HG03432 (cell line): ENCODE measurements at regions not wholly inside any gene's neighbourhood (a gene's known extent, or its start where the extent isn't known, plus 50 kb on each side); places are given as distances from the start of the nearest gene placed in this dataset.

Experiments used
- ATAC-seq: cut with Tn5 transposase; IDR thresholded peaks from one replicate; pipeline ENCODE4 v1.9.1; 2021; ENCODE audit warnings: mild to moderate bottlenecking, moderate library complexity; ENCODE audit not compliant: unreplicated experiment

DNA sequence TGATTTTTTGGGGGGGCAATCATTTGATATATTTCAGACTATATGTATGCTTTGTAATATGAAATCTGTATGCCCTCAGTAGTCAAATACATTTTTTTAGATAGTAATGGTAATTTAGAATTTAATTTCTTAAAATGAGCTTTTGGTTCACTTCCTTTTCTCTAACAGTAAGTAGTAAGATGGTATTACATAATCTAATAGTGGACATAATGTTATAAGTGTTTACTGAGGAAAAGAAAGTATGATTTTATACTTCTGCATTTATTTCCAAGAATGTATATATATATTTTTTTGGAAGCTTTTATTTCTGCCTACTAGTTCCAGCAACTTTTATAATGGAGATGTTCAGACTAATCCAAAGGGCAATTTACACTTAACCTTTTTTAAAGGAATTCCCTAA, 1450.7 kb upstream of the TENM3 start:
- no peak for ATAC-seq

DNA sequence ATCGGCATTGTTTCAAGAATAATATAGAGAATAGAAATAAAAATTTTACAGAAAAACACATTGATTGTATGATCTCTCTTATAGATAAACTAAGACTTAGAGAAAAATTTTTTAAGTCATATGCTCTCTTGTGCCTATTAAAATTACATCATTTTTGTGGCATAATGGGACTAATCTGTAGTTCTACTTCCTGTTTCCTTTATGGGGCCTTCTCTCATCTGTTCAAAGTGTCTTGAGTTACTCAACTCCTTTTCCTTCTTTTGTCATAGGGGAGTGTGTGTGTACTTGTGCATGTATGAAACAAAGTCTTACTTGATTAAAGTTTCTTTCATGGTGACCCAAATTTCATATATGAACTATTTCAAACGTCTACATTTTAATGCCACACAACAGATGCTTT, 1448.9 kb upstream of the TENM3 start:
- ATAC-seq, result no peak

DNA sequence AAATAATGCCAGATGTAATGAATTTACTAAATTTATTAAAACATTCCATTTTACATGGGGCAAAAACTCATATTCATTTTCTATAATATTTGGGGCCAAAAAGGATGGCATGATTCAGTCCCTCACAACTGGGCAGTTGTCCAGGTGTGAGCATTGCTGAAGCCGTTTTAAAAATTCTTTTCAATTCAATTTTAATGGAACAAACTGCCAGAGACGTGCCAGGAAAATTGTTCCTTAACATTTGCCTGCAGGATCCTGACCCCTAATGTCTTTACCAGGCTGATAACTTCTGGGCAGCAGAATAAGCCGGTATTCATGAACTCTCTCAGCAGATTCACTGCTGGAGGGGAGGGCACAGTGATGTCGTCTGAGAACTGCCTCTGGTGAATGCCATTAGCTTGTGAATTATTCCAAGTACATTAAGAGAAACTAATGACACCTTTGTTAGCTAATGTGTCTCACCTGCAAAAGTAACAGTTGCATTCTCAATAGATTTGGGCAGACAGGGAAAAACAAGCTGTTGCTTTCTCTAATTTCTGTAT, 1445.1 kb upstream of the TENM3 start:
- no peak for ATAC-seq

DNA sequence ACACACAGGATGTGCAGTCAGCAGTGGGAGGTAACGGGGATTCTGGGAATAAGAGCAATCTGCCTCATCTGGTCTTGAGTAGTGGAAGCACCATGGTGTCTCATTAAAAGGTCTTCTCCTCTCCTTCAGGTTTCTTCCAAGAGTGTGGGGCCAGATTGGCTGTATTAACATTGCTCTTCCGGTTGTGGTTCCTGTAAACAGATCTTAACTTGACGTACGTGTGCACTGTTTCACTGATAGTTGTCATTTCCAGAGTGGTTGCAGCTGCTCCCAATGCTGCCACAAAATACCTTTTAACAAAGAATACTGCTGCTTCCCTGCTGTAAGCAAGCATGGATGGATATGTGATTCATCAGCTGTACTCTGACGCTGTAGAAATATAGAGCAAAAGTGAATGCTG, 1443.4 kb upstream of the TENM3 start:
- ATAC-seq, result peak; percentile 64

DNA sequence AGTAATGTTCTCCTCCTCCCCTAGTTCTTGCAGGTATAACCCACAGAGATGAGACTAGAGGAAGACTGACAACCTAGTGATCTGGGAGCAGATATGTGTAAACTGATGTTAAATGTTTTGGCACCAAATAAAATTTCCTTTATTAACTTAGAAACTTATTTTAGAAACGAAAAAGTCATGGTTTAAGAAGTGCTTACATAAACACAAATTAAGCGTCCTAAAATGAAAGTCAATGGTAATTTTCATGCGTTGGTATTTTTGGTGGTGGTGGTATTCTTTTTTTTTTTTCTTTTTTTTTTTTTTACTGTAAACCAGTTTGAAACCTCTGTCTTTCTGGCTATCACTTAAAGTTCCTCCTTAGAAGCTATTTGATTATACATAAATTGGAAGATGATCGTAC, 1438.1 kb upstream of the TENM3 start:
- ATAC-seq, result no peak

DNA sequence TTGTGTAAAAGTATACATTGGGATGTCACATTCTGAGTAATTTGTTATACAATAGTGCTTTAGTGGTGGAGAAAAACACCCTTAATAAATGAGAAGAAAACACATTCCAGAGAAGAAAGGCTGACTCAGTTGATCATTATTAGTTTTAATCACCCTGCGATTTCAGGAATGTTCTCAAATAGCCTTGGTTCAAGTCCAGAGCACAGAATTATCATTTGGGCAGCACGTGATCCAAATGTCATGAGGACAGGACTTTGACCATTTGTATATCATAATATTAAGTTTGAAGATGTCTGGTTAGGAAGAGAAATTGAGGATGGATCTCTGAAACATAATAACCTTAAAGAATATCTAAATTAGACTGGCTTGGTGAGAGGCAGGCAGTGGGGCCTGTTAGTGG, 1434.3 kb upstream of the TENM3 start:
- ATAC-seq, result no peak

DNA sequence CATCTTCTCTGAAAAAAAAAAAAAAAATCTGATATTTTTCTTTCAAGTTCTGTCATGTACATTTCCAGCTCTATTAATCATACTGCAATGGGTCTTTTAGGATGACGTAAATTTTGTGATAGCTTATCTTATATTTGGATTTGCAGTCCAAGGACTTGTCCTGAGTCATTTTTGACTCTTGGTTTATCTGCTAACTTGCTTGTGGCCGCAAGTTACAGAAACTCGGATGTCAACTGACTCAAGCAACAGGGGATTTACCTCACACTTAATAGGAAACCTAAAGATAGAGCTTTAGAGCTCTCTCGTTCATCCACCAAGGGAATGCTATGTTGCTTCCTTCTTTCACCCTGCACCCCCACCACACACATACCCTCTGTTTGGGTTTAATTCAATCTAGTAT, 1433.8 kb upstream of the TENM3 start:
- peak; percentile 79 for ATAC-seq

DNA sequence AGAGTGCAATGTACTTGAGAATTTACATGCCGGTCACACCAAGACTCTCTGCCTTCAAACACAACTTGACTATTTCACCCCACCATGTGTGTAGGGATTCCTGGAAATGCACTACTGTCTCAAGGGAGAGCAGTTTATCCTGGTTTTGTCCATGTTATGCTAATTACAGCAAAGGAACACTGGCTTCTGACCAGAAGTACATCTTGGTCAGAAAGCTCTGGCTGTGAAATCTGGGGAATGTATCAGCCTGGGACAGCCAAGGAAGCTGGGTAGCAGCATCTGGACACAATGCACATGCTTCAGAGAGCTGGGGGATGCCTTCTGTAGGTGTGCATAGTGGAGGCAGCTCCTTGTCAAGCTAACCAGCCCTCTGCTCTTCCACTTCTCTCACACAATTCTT, 1432.6 kb upstream of the TENM3 start:
- no peak for ATAC-seq

DNA sequence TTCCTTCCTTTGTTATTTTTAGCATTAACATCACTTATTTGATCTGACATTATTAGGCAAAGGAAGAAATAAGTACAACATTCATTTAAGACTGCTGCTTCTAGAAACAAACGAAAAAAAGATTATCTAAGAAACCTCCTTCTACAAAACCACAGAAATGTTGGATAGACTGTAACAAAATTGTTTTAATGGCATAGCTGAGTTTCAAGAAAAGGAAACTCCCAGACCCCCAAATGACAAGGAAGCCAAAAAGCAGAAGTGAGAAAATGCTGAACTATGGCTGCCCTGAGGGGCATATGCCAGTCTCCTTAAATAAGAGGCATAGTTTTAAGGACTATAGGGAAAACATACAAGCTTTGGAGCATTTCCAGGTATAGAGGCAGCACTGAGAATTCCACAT, 1431.6 kb upstream of the TENM3 start:
- ATAC-seq, result peak; percentile 48

DNA sequence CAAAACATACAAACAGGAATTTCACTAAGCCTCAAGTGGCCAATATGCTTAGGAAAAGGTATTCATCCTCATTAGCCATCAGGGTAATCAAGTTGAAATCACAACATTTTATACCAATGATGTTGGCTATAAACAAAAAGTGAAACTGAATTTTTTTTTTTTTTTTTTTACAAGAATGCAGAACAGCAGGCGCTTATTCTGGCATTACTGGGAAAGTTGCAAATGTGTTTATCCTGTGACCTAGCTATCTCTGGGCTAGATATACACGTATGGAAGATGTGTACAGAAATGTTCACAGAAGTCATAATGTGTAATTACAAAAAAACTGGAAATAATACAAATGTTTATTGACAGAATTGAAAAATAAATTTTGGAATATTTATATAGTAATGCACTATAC, 1430.4 kb upstream of the TENM3 start:
- ATAC-seq, result no peak

DNA sequence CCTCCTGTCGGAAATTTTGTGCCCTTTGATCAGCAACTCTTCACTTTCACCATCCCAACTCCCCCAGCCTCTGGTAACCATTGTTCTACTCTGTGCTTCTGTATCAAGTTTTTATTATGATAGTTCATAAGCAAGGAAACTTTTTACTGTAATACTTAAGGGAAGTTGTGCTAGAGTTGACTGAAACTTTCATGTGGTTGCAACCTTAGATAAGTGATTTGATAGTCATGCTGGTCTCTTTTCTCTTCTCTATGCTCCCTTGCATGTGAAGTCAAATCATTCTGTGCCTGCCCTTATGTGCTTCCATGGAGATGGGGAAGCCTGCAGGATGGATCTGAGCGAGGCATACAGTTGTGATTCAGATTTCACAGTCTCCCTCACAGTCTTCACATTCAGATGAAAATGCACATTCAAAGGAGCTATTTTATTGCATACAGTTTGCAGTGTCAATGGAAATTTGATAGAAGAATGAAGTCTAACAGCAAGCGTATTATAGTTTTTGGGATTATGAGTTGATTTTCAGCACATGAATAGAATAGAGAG, 1428.3 kb upstream of the TENM3 start:
- no peak for ATAC-seq

DNA sequence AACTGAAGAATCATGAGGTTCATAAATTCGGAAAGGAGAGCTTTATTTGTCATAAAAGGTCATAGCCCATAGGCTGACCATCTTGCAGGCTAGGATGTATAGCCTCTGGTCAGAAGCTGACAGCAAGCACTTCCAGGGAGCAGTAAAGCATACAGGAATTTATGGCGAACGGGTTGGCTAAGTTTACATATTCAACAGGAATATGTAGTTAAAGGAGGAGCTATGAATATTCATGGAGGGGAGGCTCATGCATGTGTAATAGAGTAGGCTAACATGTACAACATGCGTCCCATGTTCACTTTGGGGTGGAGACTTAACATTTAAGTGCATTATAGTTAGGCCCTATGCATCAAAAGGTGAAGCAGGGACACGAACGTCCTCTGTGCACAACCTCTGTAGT, 1425.7 kb upstream of the TENM3 start:
- no peak for ATAC-seq

DNA sequence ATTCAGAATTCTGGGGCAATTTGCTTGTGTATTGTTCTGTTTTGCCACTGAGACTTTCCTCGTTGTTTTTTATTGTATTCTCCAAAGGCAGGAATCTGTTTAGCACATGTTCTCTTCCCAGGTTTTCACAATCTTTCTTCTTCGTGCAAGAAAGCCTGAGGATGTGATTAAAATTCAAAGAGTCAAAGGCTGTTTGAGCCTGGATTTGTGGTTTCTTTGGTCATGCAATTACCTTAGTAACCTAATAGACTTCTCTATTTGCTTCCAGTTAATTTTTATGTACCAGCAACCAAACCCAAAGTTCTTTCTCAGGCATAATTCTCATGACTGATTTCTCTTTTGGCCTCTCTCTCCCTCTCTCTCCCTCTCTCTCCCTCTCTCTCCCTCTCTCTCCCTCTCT, 1420.1 kb upstream of the TENM3 start:
- no peak for ATAC-seq

DNA sequence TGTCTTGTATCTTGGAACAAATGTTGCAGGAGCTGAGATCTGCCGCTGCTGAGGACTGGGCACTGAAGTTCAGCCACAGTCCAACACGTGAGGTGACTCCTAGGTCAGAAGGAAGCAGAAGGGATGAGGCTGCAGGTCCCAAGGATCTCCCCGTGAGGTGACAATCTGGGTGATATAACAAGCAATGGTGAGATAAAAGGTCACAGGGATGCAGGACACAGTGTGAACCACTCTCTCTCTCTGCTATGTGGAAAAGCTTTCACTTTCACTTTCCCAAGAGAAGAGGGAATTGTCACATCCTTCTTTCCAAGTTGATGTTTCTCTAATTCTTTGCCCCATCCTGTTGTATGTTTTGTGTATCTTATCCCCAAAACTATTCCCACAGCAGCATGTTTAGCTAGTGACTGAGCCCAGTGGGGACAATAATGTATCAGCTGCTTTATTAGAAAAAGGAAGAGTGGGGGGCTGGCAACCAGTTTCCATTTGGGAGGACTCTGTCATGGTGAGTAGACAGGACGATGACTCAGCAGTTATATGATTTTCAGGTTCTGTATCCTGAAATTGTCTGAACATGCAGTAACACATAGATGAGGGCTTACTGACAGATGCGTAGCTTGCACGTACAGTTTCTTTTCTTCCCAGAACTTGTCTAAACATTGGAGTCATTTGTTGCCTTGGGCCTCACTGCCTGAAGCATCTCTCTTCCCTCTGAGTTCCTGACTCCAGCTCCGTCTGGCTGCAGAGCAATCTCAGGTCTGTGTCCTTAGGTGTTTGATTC, 1415.8 kb upstream of the TENM3 start:
- ATAC-seq, result no peak

DNA sequence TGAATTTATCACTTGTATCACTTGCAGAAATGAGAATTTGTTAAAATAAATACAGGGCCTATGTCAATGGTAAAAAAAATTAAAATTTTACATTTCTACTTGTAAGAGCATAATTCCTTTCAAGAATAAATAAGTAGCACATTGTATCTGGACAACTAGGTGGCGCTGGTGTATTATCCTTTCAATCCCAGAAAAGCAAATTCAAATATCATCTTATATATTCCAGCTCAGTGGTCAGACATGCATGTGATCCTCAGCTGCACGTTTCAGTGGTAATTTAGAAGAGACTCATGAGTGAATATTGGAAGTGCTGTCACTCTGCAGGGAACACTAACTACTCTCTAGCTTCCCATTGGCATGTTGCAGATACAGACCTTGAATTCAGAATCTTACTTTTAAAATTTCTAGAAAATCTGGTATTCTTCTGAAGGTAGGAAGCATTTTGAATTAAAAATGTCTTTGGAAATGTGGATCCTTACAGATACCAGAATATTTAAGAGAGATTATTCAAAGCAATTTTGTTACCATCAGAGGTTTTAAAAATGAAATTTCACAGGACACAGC, 1414.7 kb upstream of the TENM3 start:
- ATAC-seq, result peak; percentile 49

DNA sequence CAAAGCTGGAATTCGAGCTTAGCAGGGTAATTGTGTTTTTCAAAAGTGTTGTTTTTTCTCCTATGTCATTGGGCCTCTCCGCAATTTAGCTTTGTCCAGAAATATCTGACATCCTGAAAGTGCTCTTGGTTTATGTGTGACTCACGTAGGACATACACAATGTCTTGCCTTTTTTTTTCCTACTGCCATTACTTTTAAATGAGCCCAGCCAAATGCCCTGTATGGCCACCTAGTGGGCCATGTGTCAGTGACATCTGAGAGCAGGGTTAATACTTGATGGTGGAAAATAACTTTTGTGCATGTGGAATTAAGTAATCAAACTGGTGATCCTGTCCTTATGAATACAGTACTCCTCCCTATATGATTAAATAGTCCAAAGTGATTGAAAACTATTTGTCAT, 1411.1 kb upstream of the TENM3 start:
- ATAC-seq, result no peak

DNA sequence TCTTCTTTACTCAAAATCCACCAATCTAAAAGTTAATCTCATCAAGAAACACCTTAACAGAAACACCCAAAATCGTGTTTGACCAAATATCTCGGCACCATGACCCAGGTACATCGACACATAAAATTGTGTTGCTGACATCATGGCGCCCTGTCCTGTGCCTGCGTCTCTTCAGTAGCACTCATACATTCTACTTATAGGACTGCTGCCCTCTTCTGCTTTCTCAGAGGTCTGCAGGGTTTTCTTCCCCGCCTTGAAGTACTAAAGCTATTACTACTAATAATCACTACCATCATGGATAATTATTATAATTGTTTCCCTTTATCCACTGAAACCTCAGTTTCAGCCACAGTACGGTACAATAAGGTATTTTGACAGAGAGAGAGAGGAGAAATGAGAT, 1403.1 kb upstream of the TENM3 start:
- no peak for ATAC-seq

DNA sequence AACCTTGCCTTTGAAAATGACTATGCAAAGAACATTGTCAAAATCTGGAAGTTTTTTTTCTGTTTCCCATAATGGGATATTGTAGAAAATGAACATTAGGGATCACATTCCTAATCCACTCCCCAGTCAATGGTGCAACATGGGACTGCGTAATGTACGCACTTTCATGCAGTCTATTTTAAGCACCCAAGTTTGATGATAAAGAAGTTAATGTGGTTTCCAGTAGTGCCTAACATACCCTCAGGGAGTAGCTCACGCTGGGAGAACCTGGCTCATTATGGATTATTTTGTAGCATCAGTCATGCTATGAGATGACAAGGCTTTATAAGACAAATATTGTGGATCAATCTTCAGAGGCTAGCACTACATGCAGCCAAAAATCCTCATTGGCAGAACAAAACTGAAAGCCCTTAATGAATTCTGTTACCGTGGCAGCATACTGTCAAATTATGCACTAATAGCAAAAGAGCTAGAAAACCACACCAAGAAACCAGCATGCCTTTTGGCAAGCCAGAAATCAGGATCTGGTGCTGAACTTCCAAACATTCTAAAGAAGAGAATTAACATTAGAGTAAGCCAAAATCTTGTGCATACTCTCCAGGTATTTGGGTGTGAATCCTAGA, 1392.8 kb upstream of the TENM3 start:
- ATAC-seq, result no peak

DNA sequence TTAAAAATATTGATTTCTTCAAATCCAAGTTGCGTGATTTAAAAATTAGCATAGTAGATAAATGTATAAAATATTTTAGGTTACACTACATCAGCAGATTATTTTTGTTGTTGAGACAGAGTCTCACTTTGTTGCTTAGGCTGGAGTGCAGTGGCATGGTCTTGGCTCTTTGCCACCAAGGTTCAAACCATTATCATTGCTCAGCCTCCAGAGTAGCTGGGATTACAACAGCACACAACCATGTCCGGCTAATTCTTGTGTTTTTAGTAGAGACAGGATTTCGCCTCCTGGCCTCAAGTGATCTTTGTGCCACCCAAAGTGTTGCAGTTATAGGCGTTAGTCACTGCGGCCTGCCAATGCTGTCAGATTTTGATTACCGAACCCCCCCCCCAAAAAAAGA, 1390.5 kb upstream of the TENM3 start:
- no peak for ATAC-seq

DNA sequence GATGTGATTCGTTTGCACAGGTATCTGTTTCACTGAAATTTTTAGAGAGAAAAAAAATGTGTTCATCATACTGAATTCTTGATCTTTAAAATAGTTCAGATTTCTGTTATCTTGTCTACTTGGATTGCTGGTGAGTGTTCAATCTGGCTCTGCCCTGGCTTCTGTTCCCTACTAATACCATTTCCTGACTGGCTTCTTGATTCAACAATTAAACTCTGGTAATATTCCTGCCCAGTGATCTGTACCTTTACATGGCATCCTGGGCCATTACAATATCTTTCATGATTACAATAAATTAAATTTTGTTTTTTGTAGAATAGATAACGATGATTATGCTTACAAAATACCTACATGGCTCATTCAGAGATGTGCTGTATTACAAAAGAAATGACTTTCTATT, 1388.0 kb upstream of the TENM3 start:
- ATAC-seq, result no peak

DNA sequence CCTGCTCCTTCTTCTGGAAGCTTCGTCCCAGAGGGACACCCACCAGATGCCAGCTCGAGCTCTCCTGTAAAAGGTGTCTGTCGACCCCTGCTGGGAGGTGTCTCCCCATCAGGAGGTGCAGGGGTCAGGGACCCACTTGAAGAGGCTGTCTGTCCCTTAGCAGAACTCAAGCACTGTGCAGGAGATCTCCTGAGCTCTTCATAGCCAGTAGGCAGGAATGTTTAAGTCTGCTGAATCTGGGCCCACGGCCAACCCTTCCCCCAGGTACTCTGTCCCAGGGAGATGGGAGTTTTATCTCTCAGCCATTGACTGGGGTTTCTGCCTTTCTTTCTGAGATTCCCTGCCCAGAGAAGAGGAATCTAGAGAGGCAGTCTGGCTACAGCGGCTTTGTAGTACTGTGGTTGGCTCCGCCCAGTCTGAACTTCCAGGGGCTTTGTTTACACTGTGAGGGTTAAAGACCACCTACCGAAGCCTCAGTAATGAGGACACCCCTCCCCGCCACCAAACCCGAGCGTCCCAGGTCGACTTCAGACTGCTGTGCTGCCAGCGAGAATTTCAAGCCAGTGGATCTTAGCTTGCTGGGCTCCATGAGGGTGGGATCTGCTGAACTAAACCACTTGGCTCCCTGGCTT, 1383.0 kb upstream of the TENM3 start:
- ATAC-seq, result no peak

DNA sequence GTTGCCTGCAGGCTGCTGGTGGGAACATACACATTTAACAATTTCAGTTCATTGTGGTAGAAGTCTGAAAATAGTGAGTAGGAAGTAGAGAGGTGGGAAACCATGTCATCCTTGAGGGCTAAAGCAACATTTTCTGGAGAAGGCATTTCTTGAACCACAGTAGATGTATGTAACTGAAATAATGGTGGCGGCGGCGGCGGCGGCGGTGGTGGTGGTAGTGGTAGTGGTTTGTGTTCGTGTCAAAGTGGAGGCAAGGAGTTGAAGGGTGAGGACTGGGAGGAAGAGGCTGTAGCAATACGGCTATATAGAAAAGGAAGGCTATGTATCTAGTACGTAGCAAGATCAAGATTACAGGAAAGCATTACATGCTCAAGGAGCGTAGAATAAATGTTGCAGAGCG, 1381.6 kb upstream of the TENM3 start:
- ATAC-seq, result no peak
